ENCODE measurements at regions not wholly inside any gene's neighbourhood (a gene's known extent, or its start where the extent isn't known, plus 50 kb on each side); places are given as distances from the start of the nearest gene placed in this dataset.

DNA sequence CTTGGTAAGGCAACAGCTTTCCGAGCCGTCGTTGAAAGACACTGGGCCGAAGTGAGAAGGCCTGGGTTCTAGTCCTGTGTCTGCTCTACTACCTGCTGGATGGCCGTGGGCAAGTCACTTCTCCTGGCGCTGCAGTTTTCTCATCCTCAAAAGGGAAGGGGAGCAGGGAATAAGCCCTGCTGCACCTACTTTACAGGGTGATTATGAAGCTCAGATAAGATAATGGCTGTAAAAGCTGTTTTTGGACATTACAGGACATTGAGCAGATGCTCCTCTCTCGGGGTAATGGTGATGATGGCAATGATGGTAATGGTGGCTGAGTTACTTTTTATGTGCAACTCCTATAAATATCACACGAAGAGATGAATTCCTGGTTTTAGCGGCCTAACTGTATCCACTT, 152.6 kb downstream of the FAM43A start:
- no peak for DNase-seq

DNA sequence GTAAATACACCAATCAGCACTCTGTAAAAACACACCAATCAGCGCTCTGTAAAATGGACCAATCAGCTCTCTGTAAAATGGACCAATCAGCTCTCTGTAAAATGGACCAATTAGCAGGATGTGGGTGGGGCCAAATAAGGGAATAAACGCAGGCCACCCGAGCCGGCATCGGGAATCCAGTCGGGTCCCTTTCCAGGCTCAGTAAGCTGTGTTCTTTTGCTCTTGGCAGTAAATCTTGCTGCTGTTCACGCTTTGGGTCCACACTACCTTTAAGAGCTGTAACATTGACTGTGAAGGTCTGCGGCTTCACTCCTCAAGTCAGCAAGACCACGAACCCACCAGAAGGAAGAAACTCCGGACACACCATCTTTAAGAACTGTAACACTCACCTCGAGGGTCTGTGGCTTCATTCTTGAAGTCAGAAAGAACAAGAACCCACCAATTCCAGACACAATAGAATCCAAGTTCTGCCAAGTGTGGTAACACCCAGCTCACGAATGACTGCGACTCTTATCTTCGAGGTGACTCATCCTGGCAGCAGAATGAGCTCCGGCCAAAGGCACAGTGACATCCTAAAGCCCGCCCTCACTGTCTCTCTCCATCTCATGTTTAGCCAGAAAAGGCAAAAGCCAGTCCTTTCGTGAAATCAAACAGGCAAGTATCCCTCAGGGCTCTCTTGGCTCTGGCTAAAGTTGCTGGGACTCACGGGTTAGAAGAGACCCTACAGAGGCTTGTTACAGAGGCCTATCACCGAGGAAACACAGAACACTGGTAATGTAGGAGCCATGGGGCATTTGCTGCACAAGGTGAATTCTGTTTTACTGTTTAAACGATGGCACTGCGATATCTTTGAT, 155.2 kb downstream of the FAM43A start:
- no peak for DNase-seq

DNA sequence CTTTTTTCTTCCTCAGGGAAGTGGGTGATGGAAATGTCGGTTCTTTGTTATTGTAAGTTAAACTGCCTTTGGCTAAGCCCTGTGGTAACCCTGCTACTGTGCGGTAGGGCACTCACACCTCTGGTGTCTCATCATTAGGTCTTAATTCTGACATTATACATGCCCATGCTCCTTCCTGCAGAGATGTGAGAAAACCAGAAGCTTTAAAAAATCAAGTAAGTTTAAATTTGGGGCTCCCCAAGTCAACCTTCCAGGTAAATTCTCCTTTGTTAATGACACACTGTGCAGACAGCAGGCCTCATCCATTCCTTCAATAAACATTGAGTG, 155.8 kb downstream of the FAM43A start:
- DNase-seq, result no peak

DNA sequence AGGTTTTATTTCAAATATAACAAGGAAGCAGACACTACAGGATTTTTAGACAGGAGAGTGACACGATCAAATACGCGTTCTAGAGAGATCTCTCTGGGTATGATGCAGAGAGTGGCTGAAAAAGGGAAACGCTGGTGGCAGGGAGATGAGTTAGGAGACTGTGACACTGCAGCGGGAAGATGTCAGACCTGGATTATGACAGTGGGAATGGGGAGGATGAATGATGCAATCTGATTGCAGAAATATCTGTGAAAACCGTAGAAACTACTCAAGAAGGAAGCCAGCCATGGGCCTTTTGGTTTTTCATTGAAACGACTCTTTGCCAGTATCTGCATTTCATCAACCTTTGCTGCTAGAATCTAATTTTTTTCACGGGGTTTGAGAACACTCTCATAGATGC, 157.9 kb downstream of the FAM43A start:
- DNase-seq, result no peak

DNA sequence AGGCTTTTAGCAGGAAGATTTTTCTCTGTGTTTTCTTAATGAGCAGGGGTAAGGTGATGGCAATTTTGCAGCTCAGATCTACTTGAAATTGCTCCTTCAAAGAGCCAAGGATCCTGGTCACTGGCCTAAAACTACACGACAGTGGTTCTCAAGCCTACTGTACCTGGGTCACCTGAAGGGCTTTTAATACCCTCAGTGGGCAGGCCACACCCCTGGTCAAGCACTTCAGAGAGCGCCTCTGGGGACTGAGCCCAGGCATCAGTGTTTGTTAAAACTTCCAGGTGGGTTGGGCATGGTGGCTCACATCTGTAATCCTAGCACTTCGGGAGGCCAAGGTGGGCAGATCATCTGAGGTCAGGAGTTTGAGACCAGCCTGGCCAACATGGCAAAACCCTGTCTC, 158.4 kb downstream of the FAM43A start:
- DNase-seq, result no peak

DNA sequence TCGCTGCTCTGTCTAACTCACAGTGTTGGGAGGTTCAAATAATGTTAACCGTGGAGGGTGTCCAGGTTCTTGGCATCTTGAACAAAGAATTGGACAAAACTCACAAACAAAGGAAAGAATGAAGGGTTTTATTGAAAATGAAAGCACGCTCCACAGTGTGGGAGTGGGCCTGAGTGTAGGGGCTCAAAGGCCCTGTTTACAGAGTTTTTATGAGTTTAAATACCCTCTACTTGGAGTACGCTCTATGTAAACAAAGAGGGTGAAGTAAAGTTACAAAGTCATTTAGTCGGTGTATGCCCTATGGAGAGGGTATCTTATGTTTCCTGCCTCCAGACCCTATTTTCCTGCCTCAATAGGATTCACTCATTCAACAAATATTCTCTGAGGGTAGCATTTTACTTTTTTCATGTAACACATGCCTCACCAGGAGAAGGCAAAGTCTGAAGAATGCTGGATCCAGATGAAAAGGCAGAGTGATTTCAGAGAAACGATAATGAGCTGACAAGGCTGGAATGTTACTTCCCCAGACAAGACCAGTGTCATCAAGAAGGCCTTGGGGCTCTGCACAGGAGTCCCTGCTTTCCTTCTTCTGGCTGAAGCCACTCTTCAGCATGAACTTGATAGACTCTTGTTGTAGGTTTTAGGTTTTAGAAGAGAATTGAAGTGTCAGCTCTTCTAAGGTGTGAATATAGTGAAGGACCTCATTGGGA, 163.6 kb downstream of the FAM43A start:
- no peak for DNase-seq

DNA sequence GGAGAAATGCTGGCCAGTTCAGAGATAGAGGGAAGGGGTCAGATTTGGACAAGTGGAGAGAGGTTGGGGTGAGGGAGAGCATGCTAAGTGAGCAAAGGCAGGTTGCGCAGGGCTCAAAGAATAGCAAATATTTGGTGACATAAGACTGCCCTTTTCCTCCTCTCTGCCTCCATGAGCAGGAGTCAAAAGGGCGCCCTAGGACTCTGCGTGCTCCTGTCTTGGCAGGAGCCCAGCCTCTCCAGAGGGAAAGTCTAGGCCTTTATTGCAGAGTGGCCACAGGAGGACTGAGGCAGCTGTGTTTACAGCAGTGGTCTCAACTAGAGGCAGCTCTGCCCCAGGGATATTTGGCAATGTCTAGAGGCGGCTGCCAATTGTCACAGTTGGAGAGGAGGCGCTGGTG, 165.6 kb downstream of the FAM43A start:
- no peak for DNase-seq

DNA sequence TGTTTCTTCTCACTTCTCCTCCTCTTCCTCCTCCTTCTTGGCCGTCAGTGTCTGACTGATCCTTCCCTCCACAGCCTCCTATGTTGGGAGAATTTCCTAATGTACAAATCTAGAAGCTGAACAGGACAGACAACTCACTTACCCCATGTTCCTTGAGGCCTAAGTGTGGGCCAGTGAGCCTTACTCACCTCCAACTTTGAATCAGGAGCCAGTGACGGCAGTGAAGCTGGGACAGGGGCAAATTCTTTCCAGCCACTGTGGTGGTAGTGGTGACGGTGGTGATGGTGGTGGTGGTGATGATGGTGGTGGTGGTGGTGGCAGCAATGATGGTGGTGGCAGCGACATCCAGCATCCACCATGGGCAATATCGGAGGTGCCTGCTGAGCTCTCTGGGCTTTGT, 166.3 kb downstream of the FAM43A start:
- no peak for DNase-seq

DNA sequence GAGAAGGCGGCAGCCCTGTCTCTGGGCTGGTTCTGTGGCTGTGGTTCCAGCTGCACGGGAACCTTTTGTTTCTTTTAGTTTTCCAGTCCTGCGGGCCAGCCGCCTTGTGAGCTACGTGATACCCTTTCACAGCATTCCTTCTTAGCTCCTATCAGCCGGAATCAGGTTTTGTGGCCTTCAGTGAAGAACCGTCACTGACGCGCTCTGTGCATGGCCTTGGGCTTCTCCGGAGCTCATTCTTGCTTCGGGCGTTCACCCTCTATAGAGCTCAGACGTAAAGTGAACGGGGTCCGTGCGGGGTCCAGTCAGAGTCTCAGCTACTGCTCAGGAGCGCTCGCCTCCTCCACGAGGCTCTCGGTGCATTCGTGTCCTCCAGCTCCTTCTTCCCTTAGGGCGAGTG, 166.7 kb downstream of the FAM43A start:
- DNase-seq, result no peak

DNA sequence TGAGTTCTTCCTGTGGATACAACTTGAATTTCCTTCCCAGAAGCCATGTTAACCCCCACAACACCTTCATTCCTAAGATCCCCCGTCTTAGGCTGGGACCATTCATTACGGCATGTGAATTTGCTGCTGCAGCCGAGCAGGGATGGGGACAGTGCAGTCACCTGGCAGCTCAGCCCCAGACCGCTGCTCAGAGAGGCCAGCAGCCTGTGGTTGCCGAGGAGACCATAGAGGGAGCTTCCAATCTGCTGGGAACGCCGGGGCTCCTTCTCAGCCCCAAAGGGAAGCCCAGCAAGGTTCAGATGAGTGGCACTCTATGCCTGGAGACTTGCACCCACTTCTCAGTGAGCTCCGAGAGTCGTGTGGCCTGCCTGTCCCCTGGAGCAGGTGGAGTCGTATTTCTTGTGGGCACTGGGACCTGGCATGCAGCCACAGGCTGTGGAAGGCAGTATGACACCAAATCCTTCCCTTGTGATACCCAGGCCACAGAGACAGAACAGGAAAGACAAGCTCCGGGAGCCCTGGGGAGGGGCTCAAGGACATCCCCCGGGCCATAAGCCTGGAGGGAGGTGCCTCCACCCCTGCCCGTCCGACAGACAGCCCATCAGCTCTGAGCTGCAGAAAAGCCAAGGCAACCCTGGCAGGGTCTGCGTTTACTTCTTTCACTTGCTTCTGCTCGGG, 167.3 kb downstream of the FAM43A start:
- DNase-seq, result no peak

DNA sequence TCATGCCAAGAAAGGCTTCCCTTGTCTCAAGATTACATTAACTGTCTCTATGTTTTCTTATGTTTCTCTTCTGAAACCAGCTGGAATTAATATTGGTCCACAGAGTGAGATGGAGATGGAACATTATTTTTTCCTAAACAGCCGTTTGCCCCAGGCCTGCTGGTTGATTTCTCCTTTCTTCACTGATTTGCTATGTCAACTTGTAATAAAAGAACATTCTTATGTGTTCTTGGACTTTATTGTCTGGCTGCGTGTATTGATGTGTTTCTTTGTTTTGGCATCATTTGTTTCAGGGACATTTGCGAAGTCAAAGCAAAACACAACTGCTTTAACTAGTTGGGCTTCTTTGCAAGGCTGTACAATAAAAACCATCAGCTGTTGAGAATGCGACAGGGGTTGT, 168.5 kb downstream of the FAM43A start:
- DNase-seq, result no peak

DNA sequence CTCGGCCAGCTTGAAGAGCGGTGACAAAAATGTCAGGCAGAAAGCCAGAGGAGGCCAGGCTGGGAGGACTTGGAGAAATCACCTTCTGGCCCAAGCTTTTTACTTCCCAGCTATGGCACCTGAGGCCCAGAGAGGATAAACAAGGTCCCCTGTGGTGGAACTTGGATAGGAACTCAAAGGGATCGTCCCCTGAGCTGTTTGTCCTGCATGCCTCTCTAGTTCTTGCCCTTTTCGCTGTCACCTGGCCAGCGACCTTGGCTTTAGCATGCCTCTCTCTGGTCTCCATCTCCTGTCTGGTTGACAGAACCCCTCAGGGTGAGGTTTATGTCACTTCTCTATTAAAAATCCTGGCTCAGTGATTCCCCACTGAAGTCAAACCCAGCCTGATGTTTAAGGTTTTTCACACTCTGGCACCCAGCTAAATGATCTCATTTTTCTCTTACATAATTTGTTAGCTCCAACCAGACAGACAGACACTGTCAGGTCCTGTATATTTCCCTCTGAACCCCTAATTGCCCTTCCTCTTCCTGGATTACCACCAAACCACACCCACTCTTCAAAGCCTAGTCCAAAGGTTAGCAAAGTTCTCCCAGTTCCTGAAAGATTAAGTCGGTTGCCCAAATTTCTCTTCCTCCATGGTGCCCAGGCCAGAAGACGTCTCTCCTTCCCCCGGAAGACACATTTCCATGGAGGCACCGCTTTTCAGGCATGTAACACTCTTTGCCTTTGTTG, 169.1 kb downstream of the FAM43A start:
- no peak for DNase-seq

DNA sequence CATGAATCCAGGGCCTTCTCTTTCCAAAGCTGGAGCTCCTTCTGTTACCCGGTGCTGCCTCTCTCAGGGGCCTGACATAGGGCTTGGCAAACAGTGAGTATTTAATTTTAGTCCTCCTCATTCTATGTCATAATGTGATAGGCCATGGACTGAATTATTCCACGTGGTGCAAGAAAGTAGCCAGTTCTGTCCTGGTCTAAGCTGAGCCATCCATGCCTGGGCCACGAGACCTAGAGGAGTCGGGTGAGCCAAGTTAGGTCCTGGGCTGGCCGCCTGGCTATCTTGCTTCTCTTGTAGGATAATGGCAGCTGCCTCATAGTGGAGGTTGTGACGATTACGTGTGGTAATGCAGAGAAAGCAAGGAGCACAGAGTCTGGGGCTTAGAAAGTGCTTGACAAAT, 170.6 kb downstream of the FAM43A start:
- no peak for DNase-seq

DNA sequence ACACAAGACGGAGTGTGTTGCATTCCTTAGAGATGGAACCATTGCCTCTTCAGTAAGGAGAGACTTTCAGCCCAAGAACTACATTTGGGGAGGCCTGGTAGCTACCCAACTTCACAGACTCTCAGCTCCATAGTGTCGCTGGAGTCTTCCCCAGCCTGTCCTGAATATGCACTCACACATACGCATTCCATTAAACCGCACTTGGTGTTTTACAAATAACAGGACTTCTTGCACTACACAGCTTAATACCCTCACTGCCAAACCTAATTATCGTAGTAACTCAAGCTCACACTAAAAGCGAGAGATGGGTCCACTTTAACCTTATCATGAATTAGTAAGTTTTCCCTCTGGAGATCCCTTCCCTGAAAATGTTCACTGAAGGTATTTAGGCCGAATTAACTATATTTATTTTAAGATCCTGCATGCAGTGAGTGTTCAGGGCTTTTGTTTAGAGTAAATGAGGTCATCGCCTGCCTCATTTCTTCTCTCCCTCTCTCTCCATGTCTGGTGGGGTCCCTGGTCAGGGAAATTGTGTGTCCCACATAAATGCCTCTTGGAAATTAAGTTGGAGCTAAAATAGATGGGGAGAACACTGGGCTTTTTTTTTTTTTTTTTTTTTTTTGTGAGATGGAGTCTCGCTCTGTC, 171.9 kb downstream of the FAM43A start:
- DNase-seq, result no peak

DNA sequence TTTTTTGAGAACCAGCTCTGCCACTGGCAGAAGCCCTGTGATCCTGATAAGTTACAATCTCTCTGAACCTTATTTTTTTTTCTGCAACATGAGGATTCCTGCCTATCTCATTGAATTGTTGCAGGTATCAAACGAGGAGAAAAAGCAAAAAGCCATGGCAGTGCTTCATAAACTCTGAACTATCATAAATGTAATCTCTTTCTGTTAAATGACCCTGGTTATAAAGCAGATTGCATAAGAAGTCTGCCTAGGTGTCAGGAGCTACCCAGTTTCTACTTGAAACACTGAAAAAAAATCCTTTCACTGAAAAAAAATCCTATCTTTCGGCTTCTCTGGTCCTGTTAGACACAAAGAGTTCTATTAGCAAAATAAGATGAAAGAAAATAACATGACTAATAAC, 172.7 kb downstream of the FAM43A start:
- DNase-seq, result no peak

DNA sequence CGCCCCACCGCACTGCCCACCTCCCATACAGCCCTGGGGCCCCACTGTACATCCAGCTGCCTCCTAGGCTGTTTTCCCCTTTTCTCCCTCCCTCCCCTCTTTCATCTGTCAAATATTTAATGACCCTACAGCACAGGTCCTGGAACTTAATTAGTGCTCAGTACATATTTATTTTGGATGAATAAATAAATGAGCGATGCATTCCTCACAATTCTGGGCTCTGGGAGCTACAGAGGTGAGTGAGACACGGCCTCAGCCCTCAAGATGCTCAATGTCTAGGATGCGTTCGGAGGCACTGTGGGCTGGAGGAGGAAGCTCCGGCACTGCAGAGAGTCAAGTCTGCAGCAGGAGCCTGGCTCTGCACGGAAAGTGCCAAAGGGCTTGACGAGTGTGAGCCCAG, 175.0 kb downstream of the FAM43A start:
- no peak for DNase-seq

DNA sequence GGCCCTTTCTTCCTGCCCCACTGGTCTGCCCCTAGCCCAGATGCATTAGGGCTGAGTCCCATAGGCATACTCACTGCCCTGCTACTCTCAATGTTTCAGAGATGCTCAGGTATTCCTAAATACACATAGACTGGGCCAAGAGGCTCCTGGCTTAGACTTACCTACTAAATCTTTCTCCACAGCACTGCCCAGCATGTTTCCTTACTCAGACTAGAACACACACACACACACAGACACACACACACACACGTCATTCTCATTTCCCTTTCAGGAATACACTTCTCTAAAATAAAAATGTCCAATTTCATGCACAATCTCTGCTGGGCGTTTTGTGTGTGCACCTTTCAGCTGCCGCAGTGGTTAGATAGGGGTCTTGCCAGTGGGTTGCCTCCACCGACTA, 175.7 kb downstream of the FAM43A start:
- no peak for DNase-seq

DNA sequence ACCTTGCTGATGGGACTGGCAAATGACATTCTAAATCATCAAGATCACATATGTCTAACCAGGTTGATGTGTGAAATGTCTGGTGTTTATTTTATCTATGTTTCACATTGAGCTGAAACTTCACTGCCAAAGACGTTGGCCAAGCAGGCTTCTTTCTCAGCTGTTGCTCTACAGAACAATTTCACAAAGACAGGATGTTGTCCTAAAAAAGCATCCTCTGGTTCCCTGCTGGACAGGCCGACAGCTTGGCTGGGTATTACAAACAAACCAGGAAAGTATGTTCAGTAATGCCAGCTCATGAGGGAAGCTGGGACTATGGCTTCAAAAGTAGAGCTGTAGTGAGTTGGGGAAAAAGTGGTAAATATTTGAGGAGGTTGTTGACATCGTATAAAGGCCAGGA, 179.4 kb downstream of the FAM43A start:
- DNase-seq, result no peak

DNA sequence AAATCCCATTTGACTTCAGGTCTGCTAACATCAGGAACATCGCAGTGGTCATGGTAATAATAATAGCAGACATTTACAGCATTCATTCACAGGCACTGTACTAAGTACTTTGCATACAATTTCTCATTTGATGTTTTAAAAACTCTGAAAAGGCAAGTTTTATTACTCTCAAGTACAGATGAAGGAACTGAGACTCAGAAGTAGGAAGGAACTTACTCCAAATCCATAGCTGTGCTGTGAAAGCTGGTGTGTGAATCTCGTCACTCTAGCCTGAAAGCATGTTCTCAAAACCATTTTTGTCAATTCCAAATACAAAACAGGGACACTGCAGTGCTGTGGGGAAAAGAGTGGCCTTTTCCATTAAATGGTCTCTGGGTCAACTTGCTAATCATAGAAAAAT, 179.9 kb downstream of the FAM43A start:
- no peak for DNase-seq

DNA sequence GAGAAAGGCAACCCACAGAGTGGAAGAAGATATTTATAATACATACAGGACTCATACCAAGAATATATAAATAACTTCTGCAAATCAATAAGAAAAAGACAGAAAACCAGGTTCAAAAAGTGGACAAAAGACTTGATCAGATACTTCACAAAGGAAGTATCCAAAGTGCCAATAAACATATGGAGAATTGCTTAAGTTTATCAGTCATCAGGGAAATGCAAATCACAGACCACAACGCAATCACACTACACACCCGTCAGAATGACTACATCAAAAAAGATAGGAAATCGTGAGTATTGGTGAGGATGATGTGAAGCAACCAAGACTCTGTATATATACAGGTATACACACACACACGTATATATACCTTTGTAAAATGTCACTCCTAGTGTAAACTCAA, 180.6 kb downstream of the FAM43A start:
- DNase-seq, result no peak

DNA sequence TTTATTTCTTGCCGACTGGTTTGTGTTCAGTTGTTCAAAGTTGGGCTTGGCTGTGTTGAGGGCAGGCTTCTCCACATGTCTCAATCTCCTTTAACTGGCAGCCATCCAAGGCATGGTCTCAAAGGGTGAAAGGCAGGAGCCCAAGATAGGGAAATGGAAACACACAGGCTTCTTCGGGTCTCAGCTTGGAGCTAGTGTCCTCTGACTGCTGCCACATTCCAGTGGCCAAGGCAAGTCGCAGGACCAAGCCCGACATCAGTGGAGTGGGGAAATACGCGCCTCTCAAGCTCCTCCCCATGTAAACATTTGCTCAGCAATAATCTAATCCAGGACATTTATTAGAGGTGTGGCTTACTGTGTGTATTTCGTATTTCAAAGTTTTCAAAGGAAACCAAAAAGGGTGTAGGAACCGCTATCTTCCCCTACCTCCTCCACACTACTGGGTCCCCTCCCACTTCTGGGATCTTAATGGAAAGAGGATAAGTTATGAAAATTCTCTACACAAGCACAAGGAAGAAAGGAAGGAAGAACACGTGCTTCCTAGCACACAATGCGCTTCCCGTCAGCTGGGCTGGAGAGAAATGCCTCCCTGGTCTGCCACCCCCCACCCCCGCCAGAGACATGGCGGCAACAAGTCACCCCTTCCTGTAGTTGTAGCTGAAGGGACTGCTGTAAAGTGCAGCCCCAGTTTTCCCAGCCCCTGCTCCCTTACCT, 181.7 kb downstream of the FAM43A start:
- no peak for DNase-seq

DNA sequence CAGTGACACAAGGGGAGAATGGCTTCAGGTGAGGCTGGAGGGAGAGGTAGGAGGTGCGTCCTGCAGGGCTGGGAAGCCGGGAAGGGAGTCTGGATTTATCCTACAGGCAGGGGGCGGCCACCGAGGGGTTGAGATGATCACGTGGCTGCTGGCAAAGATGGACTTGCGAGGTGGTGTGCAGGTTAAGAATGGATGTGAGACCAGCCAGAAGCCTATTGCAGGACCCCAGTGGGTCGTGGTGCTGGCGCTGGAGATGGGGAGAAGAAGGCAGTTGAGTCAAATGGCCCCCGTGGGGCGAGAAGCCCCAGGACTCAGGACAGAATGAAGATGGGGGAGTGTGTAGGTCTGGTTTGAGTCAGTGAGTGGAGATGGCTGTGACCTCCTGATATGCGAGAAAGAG, 183.1 kb downstream of the FAM43A start:
- DNase-seq, result no peak
